Activated gamma-delta T cell treated with anti-CD3 and anti-CD28 coated beads, Interleukin-2, amount 50 U/mL, for 16 hours (primary cell): ENCODE measurements at regions not wholly inside any gene's neighbourhood (a gene's known extent, or its start where the extent isn't known, plus 50 kb on each side); places are given as distances from the start of the nearest gene placed in this dataset.

Experiments
- DNase-seq: peaks from one replicate; pipeline ENCODE4 v3.0.0-alpha.2; 2020; ENCODE audit warnings: low read depth

GRCh38 chr11:45473341-45473895, 187.3 kb upstream of the SYT13 start:
- DNase-seq, result no peak

GRCh38 chr11:45472716-45473317, 186.7 kb upstream of the SYT13 start:
- no peak for DNase-seq

GRCh38 chr11:45471266-45471665, 185.1 kb upstream of the SYT13 start:
- DNase-seq, result no peak

- no peak for DNase-seq
Observed at GRCh38 chr11:45470794-45471167, 184.6 kb upstream of the SYT13 start.

GRCh38 chr11:45470151-45470793, 184.1 kb upstream of the SYT13 start:
- DNase-seq, result no peak

- DNase-seq, result no peak
Observed at GRCh38 chr11:45468267-45468856, 182.2 kb upstream of the SYT13 start.

- DNase-seq, result no peak
Observed at GRCh38 chr11:45463541-45463940, 177.4 kb upstream of the SYT13 start.

GRCh38 chr11:45461514-45461913, 175.4 kb upstream of the SYT13 start:
- DNase-seq, result no peak

GRCh38 chr11:45459491-45459890, 173.3 kb upstream of the SYT13 start:
- DNase-seq, result no peak

GRCh38 chr11:45458269-45458668, 172.1 kb upstream of the SYT13 start:
- DNase-seq, result no peak

GRCh38 chr11:45457649-45458048, 171.5 kb upstream of the SYT13 start:
- no peak for DNase-seq

GRCh38 chr11:45456686-45457085, 170.5 kb upstream of the SYT13 start:
- DNase-seq, result no peak

GRCh38 chr11:45455536-45455935, 169.4 kb upstream of the SYT13 start:
- no peak for DNase-seq

- no peak for DNase-seq
Observed at GRCh38 chr11:45454917-45455401, 168.8 kb upstream of the SYT13 start.

GRCh38 chr11:45453721-45454120, 167.6 kb upstream of the SYT13 start:
- no peak for DNase-seq

GRCh38 chr11:45451766-45452440, 165.8 kb upstream of the SYT13 start:
- DNase-seq, result no peak

GRCh38 chr11:45450189-45450588, 164.0 kb upstream of the SYT13 start:
- DNase-seq, result no peak

- DNase-seq, result no peak
Observed at GRCh38 chr11:45449036-45449601, 163.0 kb upstream of the SYT13 start.

GRCh38 chr11:45448561-45448960, 162.4 kb upstream of the SYT13 start:
- DNase-seq, result no peak

GRCh38 chr11:45446998-45447397, 160.9 kb upstream of the SYT13 start:
- DNase-seq, result no peak

- no peak for DNase-seq
Observed at GRCh38 chr11:45446434-45446833, 160.3 kb upstream of the SYT13 start.

- DNase-seq, result no peak
Observed at GRCh38 chr11:45444796-45445195, 158.7 kb upstream of the SYT13 start.
